ENCODE measurements at regions not wholly inside any gene's neighbourhood (a gene's known extent, or its start where the extent isn't known, plus 50 kb on each side); places are given as distances from the start of the nearest gene placed in this dataset.

DNA sequence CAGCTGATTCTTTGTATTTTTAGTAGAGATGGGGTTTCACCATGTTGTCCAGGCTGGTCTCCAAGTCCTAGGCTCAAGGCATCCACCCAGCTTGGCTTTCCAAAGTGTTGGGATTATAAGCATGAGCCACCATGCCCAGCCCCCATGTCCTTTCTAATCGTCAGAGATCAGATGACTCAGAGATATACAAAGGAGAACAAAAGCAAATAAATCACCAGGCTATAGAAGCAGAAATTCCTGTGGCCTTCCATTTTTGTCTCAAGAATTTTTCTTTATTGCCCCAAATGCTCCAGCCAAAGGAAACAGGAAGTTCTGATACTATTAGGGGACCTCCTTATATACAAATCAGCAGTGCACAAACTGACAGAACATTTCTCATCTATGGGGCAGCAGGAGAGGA lies 207.8 kb downstream of the RFC3 start:
- Histone ChIP-seq H3K9ac (no peak overlapping the region), H3K4me1 (ENCODE audit: low read depth, poor library complexity, severe bottlenecking) (no peaks in the 10 kb centered on the region), H3K36me3 (ENCODE audit: insufficient read depth) (no peaks in the 10 kb centered on the region), H3K27me3 (ENCODE audit: insufficient read depth, low read depth) (no peaks in the 10 kb centered on the region), H3K79me2 (ENCODE audit: insufficient read depth, low read depth) (no peaks in the 10 kb centered on the region), H3K27ac (no peak overlapping the region), H3K4me3 (IDR thresholded peaks at IDR 0.05; ENCODE audit: insufficient read depth, low read depth, low read length) (no peak overlapping the region), H3K4me2 (no peak overlapping the region), H2AFZ (ENCODE audit: low read depth) (no peak overlapping the region), H4K20me1 (ENCODE audit: insufficient read depth) (no peaks in the 10 kb centered on the region)
- TF ChIP-seq, protein P1, sequence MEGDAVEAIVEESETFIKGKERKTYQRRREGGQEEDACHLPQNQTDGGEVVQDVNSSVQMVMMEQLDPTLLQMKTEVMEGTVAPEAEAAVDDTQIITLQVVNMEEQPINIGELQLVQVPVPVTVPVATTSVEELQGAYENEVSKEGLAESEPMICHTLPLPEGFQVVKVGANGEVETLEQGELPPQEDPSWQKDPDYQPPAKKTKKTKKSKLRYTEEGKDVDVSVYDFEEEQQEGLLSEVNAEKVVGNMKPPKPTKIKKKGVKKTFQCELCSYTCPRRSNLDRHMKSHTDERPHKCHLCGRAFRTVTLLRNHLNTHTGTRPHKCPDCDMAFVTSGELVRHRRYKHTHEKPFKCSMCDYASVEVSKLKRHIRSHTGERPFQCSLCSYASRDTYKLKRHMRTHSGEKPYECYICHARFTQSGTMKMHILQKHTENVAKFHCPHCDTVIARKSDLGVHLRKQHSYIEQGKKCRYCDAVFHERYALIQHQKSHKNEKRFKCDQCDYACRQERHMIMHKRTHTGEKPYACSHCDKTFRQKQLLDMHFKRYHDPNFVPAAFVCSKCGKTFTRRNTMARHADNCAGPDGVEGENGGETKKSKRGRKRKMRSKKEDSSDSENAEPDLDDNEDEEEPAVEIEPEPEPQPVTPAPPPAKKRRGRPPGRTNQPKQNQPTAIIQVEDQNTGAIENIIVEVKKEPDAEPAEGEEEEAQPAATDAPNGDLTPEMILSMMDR (conservative IDR thresholded peaks at IDR 0.05; ENCODE audit: low read depth, low read length), result no peak

DNA sequence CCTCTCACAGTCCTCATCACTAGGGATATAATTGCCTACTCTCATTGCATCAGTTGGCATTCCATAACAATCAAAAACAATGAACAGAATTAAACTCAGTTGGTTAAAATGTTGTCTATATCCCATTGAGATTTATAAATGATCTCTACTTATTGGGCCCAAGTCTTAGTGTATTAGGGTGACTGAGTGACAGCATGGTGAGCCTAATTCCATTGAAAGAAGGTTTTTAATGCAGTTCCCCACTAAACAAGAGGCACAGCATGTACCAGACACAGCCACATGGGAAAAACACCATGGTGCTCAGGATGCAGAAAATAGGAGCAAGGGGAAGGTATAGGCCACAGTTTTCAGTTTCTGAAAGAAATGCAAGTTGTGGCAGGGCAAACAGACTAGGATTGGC lies 208.4 kb downstream of the RFC3 start:
- no peak overlapping the region for H3K4me2 ChIP-seq

DNA sequence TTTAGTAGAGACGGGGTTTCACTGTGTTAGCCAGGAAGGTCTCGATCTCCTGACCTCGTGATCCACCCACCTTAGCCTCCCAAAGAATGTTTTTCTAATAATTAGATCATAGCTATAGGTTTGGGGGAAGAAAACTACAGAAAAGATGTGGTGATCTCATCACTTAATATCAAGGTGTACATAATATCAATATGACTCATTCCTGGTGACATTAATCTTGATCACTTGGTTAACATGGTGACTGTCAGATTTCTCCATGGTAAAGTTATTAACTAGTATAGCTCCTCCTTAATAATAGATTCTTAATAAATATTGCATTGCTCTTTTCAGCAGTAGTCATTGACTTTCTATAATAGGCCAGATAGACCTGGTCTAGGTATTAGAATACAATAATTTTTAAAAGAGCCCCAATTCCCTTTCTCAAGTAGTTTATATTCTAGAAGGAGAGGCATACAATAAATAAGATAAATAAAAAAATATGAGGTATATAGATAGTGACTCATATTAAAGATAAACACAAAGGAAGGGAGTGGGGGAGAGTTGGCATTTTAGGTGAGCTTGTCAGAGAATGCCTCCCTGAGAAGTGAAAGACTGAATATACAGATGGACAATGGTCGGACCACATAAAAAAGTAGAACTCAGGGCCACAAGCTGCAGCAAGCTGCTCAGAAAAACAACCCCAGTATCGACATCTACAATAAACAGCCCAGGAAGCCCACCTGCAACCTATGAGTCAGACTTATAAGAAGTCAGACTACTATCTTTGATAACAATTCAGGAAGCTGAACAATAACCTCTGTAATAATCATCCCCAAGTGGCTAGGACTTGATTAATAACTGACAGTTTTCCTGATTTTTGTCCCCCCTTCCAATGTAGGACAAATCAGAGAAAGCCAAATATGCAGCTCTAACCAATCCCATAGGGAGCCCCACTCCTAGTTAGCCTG lies 210.8 kb downstream of the RFC3 start:
- Histone ChIP-seq H3K4me1 (ENCODE audit: low read depth, poor library complexity, severe bottlenecking) (no peaks in the 10 kb centered on the region), H3K4me2 (no peak overlapping the region), H2AFZ (ENCODE audit: low read depth) (no peak overlapping the region), H3K27ac (no peak overlapping the region), H3K79me2 (ENCODE audit: insufficient read depth, low read depth) (no peaks in the 10 kb centered on the region), H3K9ac (no peak overlapping the region), H3K4me3 (IDR thresholded peaks at IDR 0.05; ENCODE audit: insufficient read depth, low read depth, low read length) (no peak overlapping the region), H4K20me1 (ENCODE audit: insufficient read depth) (no peaks in the 10 kb centered on the region), H3K36me3 (ENCODE audit: insufficient read depth) (no peaks in the 10 kb centered on the region), H3K27me3 (ENCODE audit: insufficient read depth, low read depth) (no peaks in the 10 kb centered on the region)
- TF ChIP-seq, protein P1 (conservative IDR thresholded peaks at IDR 0.05; ENCODE audit: low read depth, low read length), result no peak

More for the DNA sequence above, 208.4 kb downstream of the RFC3 start:
- Histone ChIP-seq H3K4me3 (IDR thresholded peaks at IDR 0.05; ENCODE audit: insufficient read depth, low read depth, low read length) (no peak overlapping the region), H3K79me2 (ENCODE audit: insufficient read depth, low read depth) (no peaks in the 10 kb centered on the region), H3K9ac (no peak overlapping the region), H4K20me1 (ENCODE audit: insufficient read depth) (no peaks in the 10 kb centered on the region), H3K4me1 (ENCODE audit: low read depth, poor library complexity, severe bottlenecking) (no peaks in the 10 kb centered on the region), H3K27ac (no peak overlapping the region), H2AFZ (ENCODE audit: low read depth) (no peak overlapping the region), H3K27me3 (ENCODE audit: insufficient read depth, low read depth) (no peaks in the 10 kb centered on the region), H3K36me3 (ENCODE audit: insufficient read depth) (no peaks in the 10 kb centered on the region)
- TF ChIP-seq, protein P1 (conservative IDR thresholded peaks at IDR 0.05; ENCODE audit: low read depth, low read length), result no peak

DNA sequence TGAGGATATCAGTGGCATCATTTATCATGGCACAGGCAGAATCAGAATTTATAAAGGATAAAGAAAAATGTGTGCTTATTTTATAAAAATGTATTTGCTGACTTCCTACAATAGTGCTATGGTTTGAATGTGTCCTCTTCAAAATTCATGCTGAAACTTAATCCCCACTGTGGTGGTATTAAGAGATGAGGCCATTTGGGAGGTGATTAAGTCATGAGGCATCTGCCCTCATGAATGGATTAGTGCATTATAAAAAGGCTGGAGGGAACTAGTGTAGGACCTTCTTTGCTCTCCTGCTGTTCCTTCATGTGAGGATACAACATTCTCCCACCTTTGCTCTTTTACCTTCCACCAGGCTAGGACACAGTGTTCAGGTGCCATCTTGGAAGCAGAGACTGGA lies 212.8 kb downstream of the RFC3 start:
- Histone ChIP-seq H3K27ac (no peak overlapping the region), H3K27me3 (ENCODE audit: insufficient read depth, low read depth) (no peaks in the 10 kb centered on the region), H3K9ac (no peak overlapping the region), H4K20me1 (ENCODE audit: insufficient read depth) (no peaks in the 10 kb centered on the region), H3K36me3 (ENCODE audit: insufficient read depth) (no peaks in the 10 kb centered on the region), H2AFZ (ENCODE audit: low read depth) (no peak overlapping the region), H3K4me3 (IDR thresholded peaks at IDR 0.05; ENCODE audit: insufficient read depth, low read depth, low read length) (no peak overlapping the region), H3K79me2 (ENCODE audit: insufficient read depth, low read depth) (no peaks in the 10 kb centered on the region), H3K4me1 (ENCODE audit: low read depth, poor library complexity, severe bottlenecking) (no peaks in the 10 kb centered on the region), H3K4me2 (no peak overlapping the region)
- TF ChIP-seq, protein P1 (conservative IDR thresholded peaks at IDR 0.05; ENCODE audit: low read depth, low read length), result no peak

Measured in KMS-11 (cell line).